ENCODE measurements at regions not wholly inside any gene's neighbourhood (a gene's known extent, or its start where the extent isn't known, plus 50 kb on each side); places are given as distances from the start of the nearest gene placed in this dataset.

DNA sequence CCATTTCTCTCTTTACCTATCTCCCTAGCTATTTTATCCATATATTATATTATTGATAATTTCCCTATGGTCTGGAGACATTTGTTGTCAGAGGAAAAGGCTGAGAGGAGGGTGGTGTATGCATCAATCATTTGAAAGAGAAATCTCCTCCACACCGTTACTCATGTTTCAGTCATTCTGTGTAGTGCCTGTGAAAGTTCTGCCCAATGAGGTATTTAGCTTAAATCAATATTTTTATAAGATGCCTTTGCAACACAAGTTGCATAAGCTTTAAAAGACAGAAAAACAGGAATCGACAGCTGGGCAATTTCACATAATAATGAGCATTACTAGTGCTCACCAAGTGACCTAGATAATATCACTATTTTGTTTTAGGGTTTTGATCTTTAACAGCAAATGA lies 363.7 kb upstream of the FSIP2 start:
- ATAC-seq (no peak), DNase-seq (no peak)
- TF ChIP-seq, protein P1, sequence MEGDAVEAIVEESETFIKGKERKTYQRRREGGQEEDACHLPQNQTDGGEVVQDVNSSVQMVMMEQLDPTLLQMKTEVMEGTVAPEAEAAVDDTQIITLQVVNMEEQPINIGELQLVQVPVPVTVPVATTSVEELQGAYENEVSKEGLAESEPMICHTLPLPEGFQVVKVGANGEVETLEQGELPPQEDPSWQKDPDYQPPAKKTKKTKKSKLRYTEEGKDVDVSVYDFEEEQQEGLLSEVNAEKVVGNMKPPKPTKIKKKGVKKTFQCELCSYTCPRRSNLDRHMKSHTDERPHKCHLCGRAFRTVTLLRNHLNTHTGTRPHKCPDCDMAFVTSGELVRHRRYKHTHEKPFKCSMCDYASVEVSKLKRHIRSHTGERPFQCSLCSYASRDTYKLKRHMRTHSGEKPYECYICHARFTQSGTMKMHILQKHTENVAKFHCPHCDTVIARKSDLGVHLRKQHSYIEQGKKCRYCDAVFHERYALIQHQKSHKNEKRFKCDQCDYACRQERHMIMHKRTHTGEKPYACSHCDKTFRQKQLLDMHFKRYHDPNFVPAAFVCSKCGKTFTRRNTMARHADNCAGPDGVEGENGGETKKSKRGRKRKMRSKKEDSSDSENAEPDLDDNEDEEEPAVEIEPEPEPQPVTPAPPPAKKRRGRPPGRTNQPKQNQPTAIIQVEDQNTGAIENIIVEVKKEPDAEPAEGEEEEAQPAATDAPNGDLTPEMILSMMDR (IDR thresholded peaks at IDR 0.05): no peak
- Histone ChIP-seq H3K27ac (no peak overlapping the region), H3K36me3 (no peaks in the 10 kb centered on the region), H3K9me3 (peaks cover 0 to 8% of the 10 kb centered on the region in 2 donors), H3K4me3 (no peak overlapping the region), H3K4me1 (no peaks in the 10 kb centered on the region), H3K27me3 (no peaks in the 10 kb centered on the region)
- intact Hi-C loops (cut with DNase I): no loop called here

DNA sequence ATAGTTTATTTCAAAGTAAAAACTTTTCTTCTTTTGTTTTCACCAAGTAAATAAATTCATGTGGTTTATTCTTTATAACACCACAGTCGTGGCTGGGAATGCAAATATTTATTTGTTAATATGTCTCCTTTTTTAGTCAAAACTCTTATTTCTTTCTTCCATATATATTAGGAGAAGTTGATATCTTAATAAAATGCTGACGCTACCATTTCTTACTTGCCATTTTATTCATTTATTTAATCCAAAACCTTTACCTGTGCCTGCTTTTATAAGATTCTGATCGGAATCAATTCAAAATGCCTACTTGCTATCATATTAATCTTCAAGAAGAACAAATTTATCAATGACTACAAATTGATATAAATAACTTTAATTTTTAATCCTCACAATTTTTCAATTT lies 362.9 kb upstream of the FSIP2 start:
- H3K27me3 ChIP-seq: no peaks in the 10 kb centered on the region
- H3K4me1 ChIP-seq: no peaks in the 10 kb centered on the region
- H3K27ac ChIP-seq: no peak overlapping the region
- ATAC-seq: no peak
- no peaks in the 10 kb centered on the region for H3K36me3 ChIP-seq
- DNase-seq: no peak
- intact Hi-C loops (cut with DNase I): no loop called here
- TF ChIP-seq, protein P1 (IDR thresholded peaks at IDR 0.05): no peak
- no peak overlapping the region for H3K4me3 ChIP-seq
- H3K9me3 ChIP-seq: peaks cover 0 to 8% of the 10 kb centered on the region in 2 donors

DNA sequence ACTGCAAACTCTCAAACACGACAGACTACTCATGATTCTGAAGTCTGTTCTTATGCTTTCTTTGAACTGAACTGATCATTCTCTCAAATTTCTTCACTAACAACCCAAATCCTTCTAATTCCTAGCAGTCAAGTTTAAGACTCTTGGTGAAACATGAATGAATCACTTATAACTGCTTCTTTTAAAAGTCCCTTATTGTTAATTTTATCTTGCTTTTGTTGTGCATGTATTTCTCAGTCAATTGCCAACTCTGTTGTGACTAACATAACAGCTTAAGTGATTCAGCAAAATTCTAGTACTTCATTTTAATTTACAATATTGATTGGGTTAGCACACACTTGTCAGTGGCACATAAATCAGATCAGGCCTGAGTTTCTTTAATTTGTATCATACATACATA lies 357.0 kb upstream of the FSIP2 start:
- DNase-seq (no peak), ATAC-seq (no peak)
- Histone ChIP-seq H3K9me3 (peaks cover 0 to 3% of the 10 kb centered on the region in 2 donors), H3K4me3 (no peak overlapping the region), H3K27ac (no peak overlapping the region), H3K4me1 (no peaks in the 10 kb centered on the region), H3K27me3 (no peaks in the 10 kb centered on the region), H3K36me3 (no peaks in the 10 kb centered on the region)
- intact Hi-C loops (cut with DNase I): no loop called here
- TF ChIP-seq, protein P1 (IDR thresholded peaks at IDR 0.05): no peak

DNA sequence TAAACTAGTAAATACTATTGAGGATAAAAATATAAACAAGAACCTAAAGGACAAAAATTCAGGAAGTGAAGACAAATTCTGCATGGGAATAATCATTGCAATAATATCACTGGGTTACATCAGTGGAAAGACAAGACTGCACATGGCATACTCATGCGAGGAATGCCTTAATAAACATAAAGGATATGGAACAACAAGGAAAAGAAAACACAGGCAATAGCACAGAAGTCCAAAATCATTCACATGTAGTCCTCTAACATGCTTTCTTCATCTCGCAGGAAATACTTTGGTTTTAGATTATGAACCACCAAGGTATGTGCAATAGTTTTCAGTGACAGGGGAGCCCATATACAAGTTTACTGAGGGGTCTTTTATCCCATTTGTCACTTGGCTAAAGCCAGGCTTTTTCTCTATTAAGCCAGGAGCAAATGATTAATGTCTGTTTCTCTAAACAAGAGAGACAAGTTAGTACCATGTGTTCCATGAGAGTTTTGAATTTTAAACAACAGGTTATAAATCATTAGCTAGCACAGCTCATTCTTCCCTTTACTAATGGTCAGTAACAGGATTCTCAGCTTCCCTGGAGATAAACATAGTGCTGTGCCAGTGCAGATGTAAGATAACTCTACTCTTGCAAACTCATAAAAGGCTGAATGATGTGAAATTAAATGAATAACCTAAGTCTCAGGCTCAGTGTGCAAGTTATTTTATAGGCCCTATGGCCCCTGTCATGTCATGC lies 353.6 kb upstream of the FSIP2 start:
- Histone ChIP-seq H3K36me3 (no peaks in the 10 kb centered on the region), H3K27ac (no peak overlapping the region), H3K27me3 (no peaks in the 10 kb centered on the region), H3K9me3 (no peaks in the 10 kb centered on the region), H3K4me3 (no peak overlapping the region), H3K4me1 (no peaks in the 10 kb centered on the region)
- DNase-seq (no peak), ATAC-seq (no peak)
- intact Hi-C loops (cut with DNase I): no loop called here
- TF ChIP-seq, protein P1 (IDR thresholded peaks at IDR 0.05): no peak

DNA sequence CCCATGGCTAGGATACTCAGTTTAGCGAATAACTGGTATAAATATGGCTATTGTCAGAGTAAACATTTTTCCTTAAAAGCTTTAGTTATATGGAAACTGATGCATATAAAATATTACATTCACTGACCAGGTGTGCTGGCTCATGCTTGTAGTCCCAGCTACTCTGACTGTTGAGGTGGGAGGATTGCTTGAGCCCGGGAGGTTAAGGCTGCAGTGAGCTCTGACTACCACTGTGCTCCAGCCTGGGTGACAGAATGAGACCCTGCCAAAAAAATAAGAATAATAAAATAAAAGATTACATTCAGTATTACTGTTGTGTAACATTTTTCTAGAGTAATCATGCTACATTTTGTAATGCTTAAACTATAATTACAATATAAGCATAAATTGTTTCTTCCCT lies 350.4 kb upstream of the FSIP2 start:
- DNase-seq (no peak), ATAC-seq (no peak)
- intact Hi-C loops (cut with DNase I): no loop called here
- no peaks in the 10 kb centered on the region for H3K4me1 ChIP-seq
- H3K27me3 ChIP-seq: no peaks in the 10 kb centered on the region
- H3K4me3 ChIP-seq: no peak overlapping the region
- TF ChIP-seq, protein P1 (IDR thresholded peaks at IDR 0.05): no peak
- peaks cover 0 to 2% of the 10 kb centered on the region in 2 donors for H3K9me3 ChIP-seq
- H3K36me3 ChIP-seq: no peaks in the 10 kb centered on the region
- no peak overlapping the region for H3K27ac ChIP-seq

Data from left lung (tissue), 4 donors.